ENCODE measurements at regions not wholly inside any gene's neighbourhood (a gene's known extent, or its start where the extent isn't known, plus 50 kb on each side); places are given as distances from the start of the nearest gene placed in this dataset.
A peak's percentile ranks its signal among the peaks of the same experiment; 100 is the strongest.
"Not testable (repeated sequence)": the region's sequence is repeated elsewhere in the genome, so short reads cannot be mapped to it uniquely, and the experiment has no call there.

DNA sequence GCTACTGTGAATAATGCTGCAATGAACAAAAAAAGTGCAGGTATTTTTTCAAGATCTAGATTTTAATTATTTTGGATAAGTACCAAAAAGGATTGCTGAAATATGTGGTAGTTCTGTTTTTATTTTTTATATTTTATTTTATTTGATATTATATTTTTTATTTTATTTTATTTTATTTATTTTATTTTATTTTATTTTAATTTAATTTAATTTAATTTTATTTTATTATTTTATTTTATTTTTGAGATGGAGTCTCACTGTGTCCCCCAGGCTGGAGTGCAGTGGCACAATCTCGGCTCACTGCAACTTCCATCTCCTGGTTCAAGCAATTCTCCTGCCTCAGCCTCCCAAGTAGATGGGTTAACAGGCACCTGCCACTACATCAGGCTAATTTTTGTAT, 416.5 kb downstream of the NEBL start:
- CTCF ChIA-PET; DNase-seq (ENCODE audit: low spot score); POLR2A ChIA-PET; H3K27me3 Mint-ChIP-seq (ENCODE audit: low read depth); H3K4me1 Mint-ChIP-seq; H3K4me3 Mint-ChIP-seq; ATAC-seq; H3K27ac Mint-ChIP-seq: not testable (repeated sequence)
- Mint-ChIP-seq H3K9me3 (peaks cover 22% of the 10 kb centered on the region), H3K36me3 (peaks cover 19% of the 10 kb centered on the region)
- peak; percentile 100 for TF ChIP-seq HMGA2 (CRISPR knock-in tag; IDR thresholded peaks at IDR 0.05)

- H3K9me3 Mint-ChIP-seq, result peaks cover 14% of the 10 kb centered on the region
- no peaks in the 10 kb centered on the region; the same call in 1 of the 2 replicates for H3K36me3 Mint-ChIP-seq
- H3K4me3 Mint-ChIP-seq, result no peak overlapping the region
- no peaks in the 10 kb centered on the region for H3K27me3 Mint-ChIP-seq (ENCODE audit: low read depth)
- H3K27ac Mint-ChIP-seq, result no peak overlapping the region
- H3K4me1 Mint-ChIP-seq, result no peaks in the 10 kb centered on the region
- no peak for ATAC-seq
- POLR2A ChIA-PET, result no interaction called here
- CTCF ChIA-PET, result no interaction called here
- TF ChIP-seq, protein P1, sequence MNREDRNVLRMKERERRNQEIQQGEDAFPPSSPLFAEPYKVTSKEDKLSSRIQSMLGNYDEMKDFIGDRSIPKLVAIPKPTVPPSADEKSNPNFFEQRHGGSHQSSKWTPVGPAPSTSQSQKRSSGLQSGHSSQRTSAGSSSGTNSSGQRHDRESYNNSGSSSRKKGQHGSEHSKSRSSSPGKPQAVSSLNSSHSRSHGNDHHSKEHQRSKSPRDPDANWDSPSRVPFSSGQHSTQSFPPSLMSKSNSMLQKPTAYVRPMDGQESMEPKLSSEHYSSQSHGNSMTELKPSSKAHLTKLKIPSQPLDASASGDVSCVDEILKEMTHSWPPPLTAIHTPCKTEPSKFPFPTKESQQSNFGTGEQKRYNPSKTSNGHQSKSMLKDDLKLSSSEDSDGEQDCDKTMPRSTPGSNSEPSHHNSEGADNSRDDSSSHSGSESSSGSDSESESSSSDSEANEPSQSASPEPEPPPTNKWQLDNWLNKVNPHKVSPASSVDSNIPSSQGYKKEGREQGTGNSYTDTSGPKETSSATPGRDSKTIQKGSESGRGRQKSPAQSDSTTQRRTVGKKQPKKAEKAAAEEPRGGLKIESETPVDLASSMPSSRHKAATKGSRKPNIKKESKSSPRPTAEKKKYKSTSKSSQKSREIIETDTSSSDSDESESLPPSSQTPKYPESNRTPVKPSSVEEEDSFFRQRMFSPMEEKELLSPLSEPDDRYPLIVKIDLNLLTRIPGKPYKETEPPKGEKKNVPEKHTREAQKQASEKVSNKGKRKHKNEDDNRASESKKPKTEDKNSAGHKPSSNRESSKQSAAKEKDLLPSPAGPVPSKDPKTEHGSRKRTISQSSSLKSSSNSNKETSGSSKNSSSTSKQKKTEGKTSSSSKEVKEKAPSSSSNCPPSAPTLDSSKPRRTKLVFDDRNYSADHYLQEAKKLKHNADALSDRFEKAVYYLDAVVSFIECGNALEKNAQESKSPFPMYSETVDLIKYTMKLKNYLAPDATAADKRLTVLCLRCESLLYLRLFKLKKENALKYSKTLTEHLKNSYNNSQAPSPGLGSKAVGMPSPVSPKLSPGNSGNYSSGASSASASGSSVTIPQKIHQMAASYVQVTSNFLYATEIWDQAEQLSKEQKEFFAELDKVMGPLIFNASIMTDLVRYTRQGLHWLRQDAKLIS (CRISPR knock-in tag; IDR thresholded peaks at IDR 0.05; ENCODE audit: borderline replicate concordance), result no peak
- TF ChIP-seq TEAD1 (CRISPR knock-in tag; IDR thresholded peaks at IDR 0.05), result no peak
- TF ChIP-seq, protein P2, sequence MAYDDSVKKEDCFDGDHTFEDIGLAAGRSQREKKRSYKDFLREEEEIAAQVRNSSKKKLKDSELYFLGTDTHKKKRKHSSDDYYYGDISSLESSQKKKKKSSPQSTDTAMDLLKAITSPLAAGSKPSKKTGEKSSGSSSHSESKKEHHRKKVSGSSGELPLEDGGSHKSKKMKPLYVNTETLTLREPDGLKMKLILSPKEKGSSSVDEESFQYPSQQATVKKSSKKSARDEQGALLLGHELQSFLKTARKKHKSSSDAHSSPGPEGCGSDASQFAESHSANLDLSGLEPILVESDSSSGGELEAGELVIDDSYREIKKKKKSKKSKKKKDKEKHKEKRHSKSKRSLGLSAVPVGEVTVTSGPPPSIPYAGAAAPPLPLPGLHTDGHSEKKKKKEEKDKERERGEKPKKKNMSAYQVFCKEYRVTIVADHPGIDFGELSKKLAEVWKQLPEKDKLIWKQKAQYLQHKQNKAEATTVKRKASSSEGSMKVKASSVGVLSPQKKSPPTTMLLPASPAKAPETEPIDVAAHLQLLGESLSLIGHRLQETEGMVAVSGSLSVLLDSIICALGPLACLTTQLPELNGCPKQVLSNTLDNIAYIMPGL (CRISPR knock-in tag; IDR thresholded peaks at IDR 0.05), result no peak
- TF ChIP-seq, protein P3, sequence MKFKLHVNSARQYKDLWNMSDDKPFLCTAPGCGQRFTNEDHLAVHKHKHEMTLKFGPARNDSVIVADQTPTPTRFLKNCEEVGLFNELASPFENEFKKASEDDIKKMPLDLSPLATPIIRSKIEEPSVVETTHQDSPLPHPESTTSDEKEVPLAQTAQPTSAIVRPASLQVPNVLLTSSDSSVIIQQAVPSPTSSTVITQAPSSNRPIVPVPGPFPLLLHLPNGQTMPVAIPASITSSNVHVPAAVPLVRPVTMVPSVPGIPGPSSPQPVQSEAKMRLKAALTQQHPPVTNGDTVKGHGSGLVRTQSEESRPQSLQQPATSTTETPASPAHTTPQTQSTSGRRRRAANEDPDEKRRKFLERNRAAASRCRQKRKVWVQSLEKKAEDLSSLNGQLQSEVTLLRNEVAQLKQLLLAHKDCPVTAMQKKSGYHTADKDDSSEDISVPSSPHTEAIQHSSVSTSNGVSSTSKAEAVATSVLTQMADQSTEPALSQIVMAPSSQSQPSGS (CRISPR knock-in tag; IDR thresholded peaks at IDR 0.05; ENCODE audit: borderline replicate concordance, low read depth), result no peak
- no peak for TF ChIP-seq RELA (CRISPR knock-in tag; IDR thresholded peaks at IDR 0.05; ENCODE audit: borderline replicate concordance)
- no peak for TF ChIP-seq SMAD4 (CRISPR knock-in tag; IDR thresholded peaks at IDR 0.05)
- TF ChIP-seq, protein P4, sequence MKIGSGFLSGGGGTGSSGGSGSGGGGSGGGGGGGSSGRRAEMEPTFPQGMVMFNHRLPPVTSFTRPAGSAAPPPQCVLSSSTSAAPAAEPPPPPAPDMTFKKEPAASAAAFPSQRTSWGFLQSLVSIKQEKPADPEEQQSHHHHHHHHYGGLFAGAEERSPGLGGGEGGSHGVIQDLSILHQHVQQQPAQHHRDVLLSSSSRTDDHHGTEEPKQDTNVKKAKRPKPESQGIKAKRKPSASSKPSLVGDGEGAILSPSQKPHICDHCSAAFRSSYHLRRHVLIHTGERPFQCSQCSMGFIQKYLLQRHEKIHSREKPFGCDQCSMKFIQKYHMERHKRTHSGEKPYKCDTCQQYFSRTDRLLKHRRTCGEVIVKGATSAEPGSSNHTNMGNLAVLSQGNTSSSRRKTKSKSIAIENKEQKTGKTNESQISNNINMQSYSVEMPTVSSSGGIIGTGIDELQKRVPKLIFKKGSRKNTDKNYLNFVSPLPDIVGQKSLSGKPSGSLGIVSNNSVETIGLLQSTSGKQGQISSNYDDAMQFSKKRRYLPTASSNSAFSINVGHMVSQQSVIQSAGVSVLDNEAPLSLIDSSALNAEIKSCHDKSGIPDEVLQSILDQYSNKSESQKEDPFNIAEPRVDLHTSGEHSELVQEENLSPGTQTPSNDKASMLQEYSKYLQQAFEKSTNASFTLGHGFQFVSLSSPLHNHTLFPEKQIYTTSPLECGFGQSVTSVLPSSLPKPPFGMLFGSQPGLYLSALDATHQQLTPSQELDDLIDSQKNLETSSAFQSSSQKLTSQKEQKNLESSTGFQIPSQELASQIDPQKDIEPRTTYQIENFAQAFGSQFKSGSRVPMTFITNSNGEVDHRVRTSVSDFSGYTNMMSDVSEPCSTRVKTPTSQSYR (CRISPR knock-in tag; IDR thresholded peaks at IDR 0.05), result no peak
- TF ChIP-seq NFATC4 (CRISPR knock-in tag; IDR thresholded peaks at IDR 0.05), result no peak
- TF ChIP-seq, protein P5, sequence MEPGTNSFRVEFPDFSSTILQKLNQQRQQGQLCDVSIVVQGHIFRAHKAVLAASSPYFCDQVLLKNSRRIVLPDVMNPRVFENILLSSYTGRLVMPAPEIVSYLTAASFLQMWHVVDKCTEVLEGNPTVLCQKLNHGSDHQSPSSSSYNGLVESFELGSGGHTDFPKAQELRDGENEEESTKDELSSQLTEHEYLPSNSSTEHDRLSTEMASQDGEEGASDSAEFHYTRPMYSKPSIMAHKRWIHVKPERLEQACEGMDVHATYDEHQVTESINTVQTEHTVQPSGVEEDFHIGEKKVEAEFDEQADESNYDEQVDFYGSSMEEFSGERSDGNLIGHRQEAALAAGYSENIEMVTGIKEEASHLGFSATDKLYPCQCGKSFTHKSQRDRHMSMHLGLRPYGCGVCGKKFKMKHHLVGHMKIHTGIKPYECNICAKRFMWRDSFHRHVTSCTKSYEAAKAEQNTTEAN (CRISPR knock-in tag; IDR thresholded peaks at IDR 0.05), result no peak
- no peak for TF ChIP-seq NFE2L1 (CRISPR knock-in tag; IDR thresholded peaks at IDR 0.05)
- TF ChIP-seq FOXK1 (CRISPR knock-in tag; IDR thresholded peaks at IDR 0.05), result no peak
- TF ChIP-seq, protein P6, sequence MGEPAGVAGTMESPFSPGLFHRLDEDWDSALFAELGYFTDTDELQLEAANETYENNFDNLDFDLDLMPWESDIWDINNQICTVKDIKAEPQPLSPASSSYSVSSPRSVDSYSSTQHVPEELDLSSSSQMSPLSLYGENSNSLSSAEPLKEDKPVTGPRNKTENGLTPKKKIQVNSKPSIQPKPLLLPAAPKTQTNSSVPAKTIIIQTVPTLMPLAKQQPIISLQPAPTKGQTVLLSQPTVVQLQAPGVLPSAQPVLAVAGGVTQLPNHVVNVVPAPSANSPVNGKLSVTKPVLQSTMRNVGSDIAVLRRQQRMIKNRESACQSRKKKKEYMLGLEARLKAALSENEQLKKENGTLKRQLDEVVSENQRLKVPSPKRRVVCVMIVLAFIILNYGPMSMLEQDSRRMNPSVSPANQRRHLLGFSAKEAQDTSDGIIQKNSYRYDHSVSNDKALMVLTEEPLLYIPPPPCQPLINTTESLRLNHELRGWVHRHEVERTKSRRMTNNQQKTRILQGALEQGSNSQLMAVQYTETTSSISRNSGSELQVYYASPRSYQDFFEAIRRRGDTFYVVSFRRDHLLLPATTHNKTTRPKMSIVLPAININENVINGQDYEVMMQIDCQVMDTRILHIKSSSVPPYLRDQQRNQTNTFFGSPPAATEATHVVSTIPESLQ (CRISPR knock-in tag; IDR thresholded peaks at IDR 0.05), result no peak
- no peak for TF ChIP-seq JAZF1 (CRISPR knock-in tag; IDR thresholded peaks at IDR 0.05)
- no peak for TF ChIP-seq EMX1 (CRISPR knock-in tag; IDR thresholded peaks at IDR 0.05)
- no peak for TF ChIP-seq TEAD4 (CRISPR knock-in tag; IDR thresholded peaks at IDR 0.05)
- no peak for TF ChIP-seq ZNF416 (CRISPR knock-in tag; IDR thresholded peaks at IDR 0.05)
- no peak for TF ChIP-seq FOXJ3 (CRISPR knock-in tag; IDR thresholded peaks at IDR 0.05; ENCODE audit: borderline replicate concordance)
- no peak for DNase-seq (ENCODE audit: low spot score)
These were observed 423.0 kb downstream of the NEBL start for GRCh38 chr10:20474064-20474463.

Measured in WTC11 (cell line).